ENCODE measurements at regions not wholly inside any gene's neighbourhood (a gene's known extent, or its start where the extent isn't known, plus 50 kb on each side); places are given as distances from the start of the nearest gene placed in this dataset.

DNA sequence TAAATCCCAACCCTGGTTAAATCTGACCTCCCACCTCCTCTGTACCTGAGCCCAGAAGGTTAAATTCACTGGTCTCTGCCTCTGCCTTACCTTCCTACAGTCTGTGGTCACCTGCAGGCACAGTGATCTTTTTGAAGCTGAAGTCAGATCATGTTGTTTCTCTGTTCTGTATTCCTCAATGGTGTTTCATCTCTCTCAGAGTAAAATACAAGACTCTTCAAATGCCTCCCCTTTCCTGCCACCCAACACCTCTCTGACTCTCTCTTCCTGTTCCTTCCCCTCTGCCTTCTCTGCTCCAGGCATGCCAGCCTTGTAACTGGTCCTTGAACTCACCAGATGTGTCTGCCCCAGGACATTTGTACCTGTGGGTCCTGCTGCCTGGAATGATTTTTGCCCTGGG, 219.3 kb downstream of the UXS1 start:
- Histone ChIP-seq H3K36me3 (ENCODE audit: low read depth) (no peaks in the 10 kb centered on the region), H3K4me1 (ENCODE audit: insufficient read depth, poor library complexity, severe bottlenecking) (peaks cover 8% of the 10 kb centered on the region), H3K9me3 (ENCODE audit: severe bottlenecking) (peaks cover 6% of the 10 kb centered on the region), H3K27me3 (ENCODE audit: insufficient read depth, poor library complexity, severe bottlenecking) (no peaks in the 10 kb centered on the region), H3K4me3 (ENCODE audit: severe bottlenecking) (no peak overlapping the region), H3K27ac (ENCODE audit: poor library complexity, severe bottlenecking) (no peak overlapping the region)
- DNase-seq (ENCODE audit: low spot score) (no peak), ATAC-seq (ENCODE audit: low read depth) (no peak)
- TF ChIP-seq, protein P1, sequence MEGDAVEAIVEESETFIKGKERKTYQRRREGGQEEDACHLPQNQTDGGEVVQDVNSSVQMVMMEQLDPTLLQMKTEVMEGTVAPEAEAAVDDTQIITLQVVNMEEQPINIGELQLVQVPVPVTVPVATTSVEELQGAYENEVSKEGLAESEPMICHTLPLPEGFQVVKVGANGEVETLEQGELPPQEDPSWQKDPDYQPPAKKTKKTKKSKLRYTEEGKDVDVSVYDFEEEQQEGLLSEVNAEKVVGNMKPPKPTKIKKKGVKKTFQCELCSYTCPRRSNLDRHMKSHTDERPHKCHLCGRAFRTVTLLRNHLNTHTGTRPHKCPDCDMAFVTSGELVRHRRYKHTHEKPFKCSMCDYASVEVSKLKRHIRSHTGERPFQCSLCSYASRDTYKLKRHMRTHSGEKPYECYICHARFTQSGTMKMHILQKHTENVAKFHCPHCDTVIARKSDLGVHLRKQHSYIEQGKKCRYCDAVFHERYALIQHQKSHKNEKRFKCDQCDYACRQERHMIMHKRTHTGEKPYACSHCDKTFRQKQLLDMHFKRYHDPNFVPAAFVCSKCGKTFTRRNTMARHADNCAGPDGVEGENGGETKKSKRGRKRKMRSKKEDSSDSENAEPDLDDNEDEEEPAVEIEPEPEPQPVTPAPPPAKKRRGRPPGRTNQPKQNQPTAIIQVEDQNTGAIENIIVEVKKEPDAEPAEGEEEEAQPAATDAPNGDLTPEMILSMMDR (IDR thresholded peaks at IDR 0.05; ENCODE audit: poor library complexity, severe bottlenecking) = no peak

DNA sequence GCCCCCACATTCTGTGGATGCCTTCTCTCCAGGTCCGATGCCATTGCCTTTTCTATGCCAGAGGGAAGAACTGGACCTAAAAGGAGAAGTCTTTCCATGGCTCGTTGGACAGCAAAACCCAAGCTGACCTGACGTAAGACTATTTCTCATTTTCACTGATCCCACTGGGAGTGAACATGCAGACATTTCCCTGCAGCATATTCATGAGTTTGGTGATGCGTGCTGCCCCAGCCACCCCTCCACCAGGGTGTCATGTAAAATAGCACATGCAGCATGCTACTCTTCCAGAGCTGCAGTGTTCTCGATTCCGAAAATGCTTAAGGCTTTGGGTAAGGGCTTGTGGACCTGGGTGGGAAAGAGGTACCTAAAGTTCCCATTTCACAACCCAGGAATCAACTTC, 221.2 kb downstream of the UXS1 start:
- DNase-seq (ENCODE audit: low spot score) = no peak
- TF ChIP-seq, protein P1 (IDR thresholded peaks at IDR 0.05; ENCODE audit: poor library complexity, severe bottlenecking) = no peak
- no peak for ATAC-seq (ENCODE audit: low read depth)

DNA sequence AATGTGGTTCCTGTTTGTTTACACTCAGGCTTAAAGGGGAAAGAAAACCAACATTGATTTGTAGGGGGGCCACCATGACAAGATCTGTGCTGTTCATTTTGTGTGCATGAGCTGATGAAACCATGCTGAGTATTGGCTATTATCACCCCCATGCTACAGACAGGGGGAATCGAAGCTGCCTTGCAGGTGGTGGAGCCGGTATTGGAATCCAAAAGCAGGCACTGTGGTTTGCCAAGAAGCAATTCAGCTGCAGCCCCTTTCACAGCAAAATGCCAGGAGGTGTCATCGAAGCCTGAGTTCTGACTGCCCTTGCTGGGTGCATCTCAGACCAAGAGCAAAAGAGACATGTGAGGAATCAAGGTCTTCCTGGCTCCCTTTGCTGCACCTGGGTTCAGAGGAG, 221.9 kb downstream of the UXS1 start:
- TF ChIP-seq, protein P1 (IDR thresholded peaks at IDR 0.05; ENCODE audit: poor library complexity, severe bottlenecking) = no peak
- no peak for ATAC-seq (ENCODE audit: low read depth)
- H3K9me3 ChIP-seq (ENCODE audit: severe bottlenecking) = peaks cover 6% of the 10 kb centered on the region
- no peaks in the 10 kb centered on the region for H3K27me3 ChIP-seq (ENCODE audit: insufficient read depth, poor library complexity, severe bottlenecking)
- no peak overlapping the region for H3K27ac ChIP-seq (ENCODE audit: poor library complexity, severe bottlenecking)
- no peaks in the 10 kb centered on the region for H3K4me1 ChIP-seq (ENCODE audit: insufficient read depth, poor library complexity, severe bottlenecking)
- DNase-seq (ENCODE audit: low spot score) = no peak
- H3K4me3 ChIP-seq (ENCODE audit: severe bottlenecking) = no peak overlapping the region
- no peaks in the 10 kb centered on the region for H3K36me3 ChIP-seq (ENCODE audit: low read depth)

More for the DNA sequence above, 221.2 kb downstream of the UXS1 start:
- Histone ChIP-seq H3K4me1 (ENCODE audit: insufficient read depth, poor library complexity, severe bottlenecking) (peaks cover 7% of the 10 kb centered on the region), H3K36me3 (ENCODE audit: low read depth) (no peaks in the 10 kb centered on the region), H3K9me3 (ENCODE audit: severe bottlenecking) (peaks cover 6% of the 10 kb centered on the region), H3K27me3 (ENCODE audit: insufficient read depth, poor library complexity, severe bottlenecking) (no peaks in the 10 kb centered on the region), H3K27ac (ENCODE audit: poor library complexity, severe bottlenecking) (no peak overlapping the region), H3K4me3 (ENCODE audit: severe bottlenecking) (no peak overlapping the region)

DNA sequence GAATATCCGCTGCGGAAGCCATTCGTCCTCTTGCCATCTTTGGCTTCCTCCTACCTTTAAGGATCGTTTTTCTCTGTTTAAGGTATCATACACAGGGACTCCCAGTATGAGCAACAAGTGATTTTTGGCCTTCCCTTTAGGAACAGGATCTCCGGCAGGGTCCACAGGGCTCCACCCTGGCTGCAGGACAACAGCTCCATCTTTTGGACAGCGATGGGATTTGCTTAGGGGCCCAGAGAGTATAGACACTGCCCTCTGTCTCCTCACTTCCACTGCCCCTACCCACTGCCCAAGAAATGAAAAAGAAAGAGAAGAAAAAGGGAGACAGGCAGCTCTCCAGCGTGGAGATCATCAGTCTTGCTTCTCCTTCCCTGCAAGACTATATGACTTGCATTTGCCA, 224.5 kb downstream of the UXS1 start:
- TF ChIP-seq, protein P1 (IDR thresholded peaks at IDR 0.05; ENCODE audit: poor library complexity, severe bottlenecking) = peak; percentile 30
- DNase-seq (ENCODE audit: low spot score) = no peak

DNA sequence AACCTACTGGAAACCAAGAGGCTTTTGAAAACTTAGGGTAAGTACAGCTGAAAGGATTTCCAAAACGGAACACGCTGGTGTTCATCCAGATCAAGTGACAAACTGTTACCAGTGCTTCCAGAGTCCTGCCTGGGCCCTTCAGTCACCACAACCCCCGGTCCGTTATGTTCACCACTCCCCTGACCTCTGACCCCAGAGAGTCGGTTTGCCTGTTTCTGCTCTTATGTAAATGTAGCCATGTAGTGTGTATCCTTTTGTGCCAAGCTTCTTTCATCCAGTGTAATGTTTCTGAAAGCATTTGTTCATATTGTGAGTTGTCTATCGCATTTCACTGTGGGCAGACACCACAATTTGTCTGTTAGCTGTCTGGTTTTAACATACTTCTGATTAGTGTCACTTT, 217.5 kb downstream of the NCK2 start:
- Histone ChIP-seq H3K27me3 (ENCODE audit: insufficient read depth, poor library complexity, severe bottlenecking) (no peaks in the 10 kb centered on the region), H3K4me3 (ENCODE audit: severe bottlenecking) (no peak overlapping the region), H3K27ac (ENCODE audit: poor library complexity, severe bottlenecking) (no peak overlapping the region), H3K4me1 (ENCODE audit: insufficient read depth, poor library complexity, severe bottlenecking) (no peaks in the 10 kb centered on the region), H3K36me3 (ENCODE audit: low read depth) (no peaks in the 10 kb centered on the region), H3K9me3 (ENCODE audit: severe bottlenecking) (peaks cover 2% of the 10 kb centered on the region)
- ATAC-seq (ENCODE audit: low read depth) = no peak
- no peak for DNase-seq (ENCODE audit: low spot score)
- TF ChIP-seq, protein P1 (IDR thresholded peaks at IDR 0.05; ENCODE audit: poor library complexity, severe bottlenecking) = no peak

More for the DNA sequence above, 224.5 kb downstream of the UXS1 start:
- Histone ChIP-seq H3K27me3 (ENCODE audit: insufficient read depth, poor library complexity, severe bottlenecking) (no peaks in the 10 kb centered on the region), H3K27ac (ENCODE audit: poor library complexity, severe bottlenecking) (no peak overlapping the region), H3K36me3 (ENCODE audit: low read depth) (no peaks in the 10 kb centered on the region), H3K4me3 (ENCODE audit: severe bottlenecking) (no peak overlapping the region), H3K4me1 (ENCODE audit: insufficient read depth, poor library complexity, severe bottlenecking) (no peaks in the 10 kb centered on the region), H3K9me3 (ENCODE audit: severe bottlenecking) (no peaks in the 10 kb centered on the region)
- ATAC-seq (ENCODE audit: low read depth) = no peak

Data from RWPE2 (cell line).